ENCODE measurements at regions not wholly inside any gene's neighbourhood (a gene's known extent, or its start where the extent isn't known, plus 50 kb on each side); places are given as distances from the start of the nearest gene placed in this dataset.

DNA sequence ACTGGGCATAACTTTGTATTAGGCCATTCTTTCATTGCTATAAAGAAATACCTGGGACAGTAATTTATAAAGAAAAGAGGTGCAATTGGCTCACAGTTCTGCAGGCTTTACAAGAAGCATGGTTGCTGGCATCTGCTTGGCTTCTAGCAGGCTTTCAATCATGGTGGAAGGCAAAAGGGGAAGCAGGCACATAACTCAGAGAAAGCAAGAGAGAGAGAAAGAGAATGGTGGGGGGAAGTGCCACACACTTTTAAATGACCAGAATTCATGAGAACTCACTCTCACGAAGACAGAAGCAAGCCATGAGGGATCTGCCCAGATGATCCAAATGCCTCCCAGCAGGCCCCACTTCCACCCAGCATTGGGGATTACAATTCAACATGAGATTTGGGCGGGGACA lies 179.7 kb downstream of the SPRY2 start:
- TF ChIP-seq, protein P1, sequence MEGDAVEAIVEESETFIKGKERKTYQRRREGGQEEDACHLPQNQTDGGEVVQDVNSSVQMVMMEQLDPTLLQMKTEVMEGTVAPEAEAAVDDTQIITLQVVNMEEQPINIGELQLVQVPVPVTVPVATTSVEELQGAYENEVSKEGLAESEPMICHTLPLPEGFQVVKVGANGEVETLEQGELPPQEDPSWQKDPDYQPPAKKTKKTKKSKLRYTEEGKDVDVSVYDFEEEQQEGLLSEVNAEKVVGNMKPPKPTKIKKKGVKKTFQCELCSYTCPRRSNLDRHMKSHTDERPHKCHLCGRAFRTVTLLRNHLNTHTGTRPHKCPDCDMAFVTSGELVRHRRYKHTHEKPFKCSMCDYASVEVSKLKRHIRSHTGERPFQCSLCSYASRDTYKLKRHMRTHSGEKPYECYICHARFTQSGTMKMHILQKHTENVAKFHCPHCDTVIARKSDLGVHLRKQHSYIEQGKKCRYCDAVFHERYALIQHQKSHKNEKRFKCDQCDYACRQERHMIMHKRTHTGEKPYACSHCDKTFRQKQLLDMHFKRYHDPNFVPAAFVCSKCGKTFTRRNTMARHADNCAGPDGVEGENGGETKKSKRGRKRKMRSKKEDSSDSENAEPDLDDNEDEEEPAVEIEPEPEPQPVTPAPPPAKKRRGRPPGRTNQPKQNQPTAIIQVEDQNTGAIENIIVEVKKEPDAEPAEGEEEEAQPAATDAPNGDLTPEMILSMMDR (conservative IDR thresholded peaks at IDR 0.05) = no peak
- no peak for TF ChIP-seq EZH2 (IDR thresholded peaks at IDR 0.05; ENCODE audit: low read depth)
